Lung (tissue), 11 donors: ENCODE measurements at regions not wholly inside any gene's neighbourhood (a gene's known extent, or its start where the extent isn't known, plus 50 kb on each side); places are given as distances from the start of the nearest gene placed in this dataset.
A peak's percentile ranks its signal among the peaks of the same experiment; 100 is the strongest.

Source experiments
- ATAC-seq: fragments of 200-7000 bp; cut with Tn5 transposase; one replicate; pipeline ENCODE4 v1.9.1; 2020; ENCODE audit warnings: moderate number of reproducible peaks; ENCODE audit not compliant: insufficient read depth, low FRiP score
- DNase-seq, 3 donors: peaks; one replicate each; pipeline ENCODE4 v3.0.0-alpha.2; 2013 to 2017
- H3K27ac ChIP-seq, 2 donors: one replicate each; pipeline ENCODE4 v1.5.1; 2013; ENCODE audit warnings: mild to moderate bottlenecking in 2 of 2, moderate library complexity in 2 of 2, control low read depth in 1 of 2, inconsistent platforms in 1 of 2, low read depth in 1 of 2, low read length in 1 of 2
- H3K27me3 ChIP-seq, 3 donors: one replicate each; pipeline ENCODE4 v1.5.1; 2013; ENCODE audit warnings: low read length in 2 of 3; ENCODE audit not compliant: control insufficient read depth in 3 of 3, insufficient read depth in 3 of 3
- H3K36me3 ChIP-seq, 4 donors: one replicate each; pipeline ENCODE4 v1.5.1; 2013; ENCODE audit warnings: low read length in 4 of 4, mild to moderate bottlenecking in 1 of 4, moderate library complexity in 1 of 4; ENCODE audit not compliant: control insufficient read depth in 4 of 4, insufficient read depth in 4 of 4
- H3K4me1 ChIP-seq, 5 donors: one replicate each; pipeline ENCODE4 v1.5.1; 2013; ENCODE audit warnings: low read length in 5 of 5, mild to moderate bottlenecking in 2 of 5, moderate library complexity in 1 of 5; ENCODE audit not compliant: control insufficient read depth in 5 of 5, insufficient read depth in 5 of 5
- H3K4me3 ChIP-seq: one replicate; pipeline ENCODE4 v1.5.1; 2013; ENCODE audit warnings: mild to moderate bottlenecking, control low read depth, moderate library complexity
- H3K9ac ChIP-seq, 2 donors: one replicate each; pipeline ENCODE4 v1.5.1; 2013; ENCODE audit warnings: low read length in 2 of 2, control low read depth in 1 of 2; ENCODE audit not compliant: insufficient read depth in 1 of 2
- H3K9me3 ChIP-seq, 4 donors: one replicate each; pipeline ENCODE4 v1.5.1; 2013; ENCODE audit warnings: low read length in 3 of 4, mild to moderate bottlenecking in 1 of 4, moderate library complexity in 1 of 4; ENCODE audit not compliant: control insufficient read depth in 4 of 4, insufficient read depth in 3 of 4
- WGBS, 2 donors: extraction: QIAGEN DNeasy Blood & Tissue Kit; methylation state at CpG; one replicate each; pipeline ENCODE4 v1.1.7; 2013; 5-methylcytosine and 5-hydroxymethylcytosine counted together
- TF ChIP-seq, protein P1 (sequence below): IDR thresholded peaks from 2 replicates; pipeline ENCODE4 v1.5.1; 2012; ENCODE audit warnings: mild to moderate bottlenecking; ENCODE audit errors: control extremely low read depth, extremely low read depth
- donor health status: control.
- donor health status: control.
- donor health status: Bipolar disorder and iron deficiency.
- donor health status: healthy.
- donor health status: DM: yes; HTN: yes; CAD: no.

DNA sequence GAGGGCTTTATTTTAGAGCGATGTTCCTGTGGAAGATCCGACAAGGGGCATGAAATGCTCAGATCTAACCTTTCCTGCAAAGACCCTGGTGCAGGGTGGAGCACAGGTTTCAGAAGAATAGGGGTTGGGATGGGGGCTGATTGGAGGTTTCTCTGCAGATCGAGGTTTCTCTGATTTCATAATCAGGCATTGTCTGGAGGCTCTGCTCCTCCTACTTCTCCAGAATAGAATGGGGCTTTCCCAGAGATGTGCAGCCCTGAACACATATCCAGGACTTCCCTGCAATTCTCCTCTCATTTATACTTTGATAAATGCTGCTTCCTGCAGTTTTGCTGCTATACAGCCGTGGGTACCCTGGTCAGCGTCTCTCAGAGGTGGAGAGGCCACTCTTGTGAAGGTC is 397.6 kb upstream of the BOD1L1 start:
- Histone ChIP-seq H3K27ac (no peak overlapping the region), H3K27me3 (no peaks in the 10 kb centered on the region), H3K4me3 (no peak overlapping the region), H3K9ac (no peak overlapping the region), H3K4me1 (peaks cover 0 to 3% (median 0%) of the 10 kb centered on the region in 5 donors), H3K36me3 (no peaks in the 10 kb centered on the region), H3K9me3 (no peaks in the 10 kb centered on the region)
- WGBS, 2 donors: 70 to 72% methylated on average over 5 of the region's 5 CpGs
- ATAC-seq (no peak), DNase-seq (no peak)
- TF ChIP-seq, protein P1, sequence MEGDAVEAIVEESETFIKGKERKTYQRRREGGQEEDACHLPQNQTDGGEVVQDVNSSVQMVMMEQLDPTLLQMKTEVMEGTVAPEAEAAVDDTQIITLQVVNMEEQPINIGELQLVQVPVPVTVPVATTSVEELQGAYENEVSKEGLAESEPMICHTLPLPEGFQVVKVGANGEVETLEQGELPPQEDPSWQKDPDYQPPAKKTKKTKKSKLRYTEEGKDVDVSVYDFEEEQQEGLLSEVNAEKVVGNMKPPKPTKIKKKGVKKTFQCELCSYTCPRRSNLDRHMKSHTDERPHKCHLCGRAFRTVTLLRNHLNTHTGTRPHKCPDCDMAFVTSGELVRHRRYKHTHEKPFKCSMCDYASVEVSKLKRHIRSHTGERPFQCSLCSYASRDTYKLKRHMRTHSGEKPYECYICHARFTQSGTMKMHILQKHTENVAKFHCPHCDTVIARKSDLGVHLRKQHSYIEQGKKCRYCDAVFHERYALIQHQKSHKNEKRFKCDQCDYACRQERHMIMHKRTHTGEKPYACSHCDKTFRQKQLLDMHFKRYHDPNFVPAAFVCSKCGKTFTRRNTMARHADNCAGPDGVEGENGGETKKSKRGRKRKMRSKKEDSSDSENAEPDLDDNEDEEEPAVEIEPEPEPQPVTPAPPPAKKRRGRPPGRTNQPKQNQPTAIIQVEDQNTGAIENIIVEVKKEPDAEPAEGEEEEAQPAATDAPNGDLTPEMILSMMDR: no peak

DNA sequence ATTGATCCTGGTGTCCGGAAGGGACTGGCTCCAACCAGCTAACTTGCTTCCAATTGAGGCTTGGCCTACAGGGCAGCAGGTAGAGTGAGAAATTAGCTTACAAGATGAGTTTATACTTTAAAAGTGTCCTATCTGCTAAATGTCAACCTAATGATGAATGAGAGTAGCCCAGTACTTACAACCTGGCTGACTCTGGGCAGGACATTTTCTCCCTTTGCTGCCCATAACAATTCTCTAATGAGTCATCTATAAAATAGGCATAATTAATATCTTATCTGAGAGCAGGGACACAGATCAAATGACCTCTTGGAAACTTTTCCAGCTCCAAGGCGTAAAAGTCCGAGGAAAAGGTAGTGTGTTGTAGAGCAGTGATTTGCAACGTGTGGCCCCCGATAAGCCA is 398.4 kb upstream of the BOD1L1 start:
- 92 to 96% methylated on average over 5 of the region's 5 CpGs for WGBS, 2 donors
- H3K4me1 ChIP-seq: peaks cover 0 to 3% (median 0%) of the 10 kb centered on the region in 5 donors
- H3K36me3 ChIP-seq: no peaks in the 10 kb centered on the region
- no peak for DNase-seq
- ATAC-seq: no peak
- H3K4me3 ChIP-seq: no peak overlapping the region
- no peaks in the 10 kb centered on the region for H3K9me3 ChIP-seq
- TF ChIP-seq, protein P1: no peak
- H3K27ac ChIP-seq: no peak overlapping the region
- no peaks in the 10 kb centered on the region for H3K27me3 ChIP-seq
- H3K9ac ChIP-seq: no peak overlapping the region

DNA sequence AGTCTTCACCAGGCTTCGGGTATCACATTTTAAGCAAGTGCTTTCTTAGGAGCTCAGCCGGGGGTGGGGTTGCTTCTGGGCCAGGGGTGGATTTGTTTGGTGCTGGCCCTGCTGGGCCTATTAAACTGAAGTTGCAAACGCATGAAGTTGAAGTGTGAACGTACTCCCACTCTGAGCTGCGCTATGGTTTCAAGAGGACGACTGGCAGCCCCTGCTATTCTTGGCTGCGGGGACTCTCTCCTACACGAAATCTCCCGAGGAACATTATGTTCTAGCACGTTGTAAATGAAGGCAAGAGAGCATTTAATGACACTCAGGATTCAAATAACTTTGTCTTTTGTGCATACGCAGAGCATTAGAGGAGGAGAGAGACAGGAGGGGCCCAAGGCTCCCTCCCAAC is 401.3 kb upstream of the BOD1L1 start:
- DNase-seq (peak in 2 of 3 donors; percentile 5 to 12), ATAC-seq (no peak)
- Histone ChIP-seq H3K9me3 (no peaks in the 10 kb centered on the region), H3K4me3 (no peak overlapping the region), H3K4me1 (peaks cover 0 to 3% (median 0%) of the 10 kb centered on the region in 5 donors), H3K9ac (no peak overlapping the region), H3K27ac (no peak overlapping the region), H3K36me3 (no peaks in the 10 kb centered on the region), H3K27me3 (no peaks in the 10 kb centered on the region)
- TF ChIP-seq, protein P1: no peak
- 66 to 71% methylated on average over 11 of the region's 11 CpGs for WGBS, 2 donors

DNA sequence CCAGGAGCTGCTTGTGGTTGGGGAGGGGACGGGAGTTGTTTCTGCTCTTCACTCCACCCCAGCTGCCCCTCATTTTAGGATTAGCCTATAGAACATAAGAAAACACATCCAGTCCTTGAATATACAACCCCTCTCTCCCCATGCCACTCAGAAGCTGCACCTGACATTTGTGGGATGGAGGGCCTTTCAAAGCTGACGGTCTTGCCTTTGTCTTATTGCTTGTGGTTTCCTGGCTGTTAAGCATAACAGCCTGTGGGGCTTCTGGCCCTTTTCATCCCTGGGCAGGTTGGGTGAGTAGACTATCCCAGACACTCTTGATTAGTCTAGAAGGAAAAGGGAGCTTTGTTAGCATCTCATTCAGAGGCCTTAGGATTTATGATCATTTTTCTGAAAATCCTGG is 407.6 kb upstream of the BOD1L1 start:
- H3K36me3 ChIP-seq: no peaks in the 10 kb centered on the region
- WGBS, 2 donors: 48 to 66% methylated on average over 2 of the region's 2 CpGs
- TF ChIP-seq, protein P1: no peak
- no peaks in the 10 kb centered on the region for H3K4me1 ChIP-seq
- H3K9ac ChIP-seq: no peak overlapping the region
- ATAC-seq (no peak), DNase-seq (no peak)
- no peaks in the 10 kb centered on the region for H3K27me3 ChIP-seq
- no peak overlapping the region for H3K27ac ChIP-seq
- no peak overlapping the region for H3K4me3 ChIP-seq
- H3K9me3 ChIP-seq: no peaks in the 10 kb centered on the region
